Cardiac septum (tissue), 1 donor: ENCODE measurements at regions not wholly inside any gene's neighbourhood (a gene's known extent, or its start where the extent isn't known, plus 50 kb on each side); places are given as distances from the start of the nearest gene placed in this dataset.
"Not testable (repeated sequence)": the region's sequence is repeated elsewhere in the genome, so short reads cannot be mapped to it uniquely, and the experiment has no call there.

Experiments
- DNase-seq: peaks from one replicate; pipeline ENCODE4 v3.0.0-alpha.2; 2020; ENCODE audit warnings: low spot score
- intact Hi-C: fragments of 100-400 bp; cut with DNase I; formaldehyde crosslinking; loops from one replicate; pipeline ENCODE4 v1.14.0; 2022
- donor health status: DM: no; HTN: no; CAD: no.

DNA sequence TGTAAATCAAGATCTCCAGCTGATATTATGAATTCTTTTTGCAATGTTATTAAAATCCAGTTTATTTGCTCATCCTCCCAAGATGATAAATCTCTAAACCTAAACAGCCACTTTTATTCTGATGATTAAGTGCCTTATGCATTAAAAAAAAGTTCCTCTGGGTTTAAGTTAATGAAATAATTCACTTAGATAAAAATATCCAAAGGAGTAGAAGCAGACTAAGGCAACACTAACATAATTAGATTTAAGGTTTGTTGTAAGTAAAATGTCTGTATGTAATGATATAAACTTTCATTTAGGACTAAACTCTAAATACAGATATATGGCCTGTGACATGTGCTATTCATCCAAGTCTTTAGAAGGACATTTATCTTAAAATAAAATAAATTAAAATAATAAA lies 457.2 kb downstream of the TENT5A start:
- intact Hi-C loops: no loop called here
- DNase-seq: no peak

DNA sequence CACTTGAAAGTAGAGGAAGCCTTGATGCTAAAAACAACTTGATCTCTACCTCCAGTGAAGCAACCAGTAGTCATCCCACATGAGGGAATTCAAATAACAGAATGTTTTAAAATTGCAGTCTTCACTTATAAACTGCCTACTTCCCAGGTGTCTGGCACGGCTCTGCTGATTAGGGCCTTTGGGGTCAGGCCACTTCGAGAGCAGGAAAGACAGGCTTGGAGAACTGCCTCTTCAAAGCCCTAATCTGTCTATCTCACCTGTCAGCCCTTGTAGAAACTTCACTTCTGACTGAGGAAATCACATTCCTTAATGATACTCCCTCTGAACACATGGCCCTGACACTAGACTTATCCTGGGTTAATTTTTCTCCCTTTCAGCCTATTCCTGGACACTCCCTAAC lies 458.6 kb downstream of the TENT5A start:
- no peak for DNase-seq
- intact Hi-C loops: no loop called here

DNA sequence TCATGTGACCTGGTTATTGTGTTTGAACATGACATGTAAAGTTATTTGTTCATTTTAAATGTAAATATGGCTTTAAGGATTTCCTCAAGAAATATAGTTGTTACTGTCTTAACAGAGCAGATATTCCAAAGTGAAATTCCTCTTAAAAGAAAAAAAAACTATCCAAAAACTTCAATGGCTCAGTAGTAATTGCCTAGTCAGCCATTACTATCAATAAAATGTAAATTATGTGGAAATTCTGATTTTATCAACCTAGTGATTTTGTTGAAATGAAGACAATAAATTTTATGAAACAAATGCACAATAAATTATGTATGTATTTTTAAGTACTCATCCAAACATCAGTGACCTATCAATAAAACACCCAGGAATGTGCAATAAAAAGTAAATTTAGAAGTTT lies 463.3 kb downstream of the TENT5A start:
- intact Hi-C loops: no loop called here
- DNase-seq: no peak

DNA sequence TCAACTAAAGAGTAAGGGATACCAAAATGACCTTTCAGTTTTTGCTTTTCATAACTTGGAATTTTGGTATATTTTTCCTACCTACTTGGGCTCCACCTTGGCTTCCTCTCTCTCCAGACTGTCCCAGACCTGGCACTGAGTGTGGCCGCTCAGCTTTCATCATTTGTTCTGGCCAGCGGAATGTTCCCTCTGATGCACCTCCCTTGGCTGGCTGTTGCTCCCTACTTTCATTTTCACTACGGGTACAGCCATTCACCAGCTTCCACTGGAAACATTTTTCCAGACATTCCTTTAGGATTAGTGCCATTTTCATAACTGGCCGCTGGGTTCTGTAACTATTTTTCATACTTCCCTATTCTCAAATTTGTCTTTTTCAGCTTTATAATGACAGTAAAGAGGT lies 487.4 kb downstream of the TENT5A start:
- DNase-seq: no peak
- intact Hi-C loops: no loop called here

DNA sequence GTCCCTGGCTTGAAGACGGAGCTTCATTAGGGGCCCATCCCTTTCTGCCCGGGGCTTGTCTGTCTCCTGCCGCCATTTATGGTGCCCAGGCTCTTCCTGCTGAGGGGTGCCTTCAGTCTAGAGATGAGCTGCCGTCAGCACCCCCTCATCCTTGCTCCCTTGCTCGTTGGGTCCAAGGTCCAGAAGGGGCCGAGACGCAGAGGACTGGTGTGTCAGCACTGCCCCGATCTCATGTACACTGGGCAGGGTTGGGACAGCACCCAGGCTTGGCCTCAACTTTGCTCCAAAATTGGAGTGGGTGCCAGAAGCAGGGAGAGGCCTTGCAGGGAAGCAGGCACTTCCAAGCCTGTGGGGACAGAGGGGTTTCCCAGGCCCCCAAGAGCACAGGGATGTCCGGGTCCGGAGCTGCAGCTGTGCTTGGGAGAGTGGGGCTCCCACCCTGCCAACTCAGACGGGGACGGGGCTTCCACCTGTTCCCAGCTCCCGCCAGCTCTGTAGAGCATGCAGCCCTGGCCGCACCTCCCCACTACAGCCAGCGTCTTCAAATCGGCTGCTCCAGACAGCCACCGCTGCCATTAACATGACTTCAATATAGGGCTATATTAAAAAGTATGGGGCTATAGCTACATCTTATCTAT lies 488.8 kb downstream of the TENT5A start:
- intact Hi-C loops: no loop called here
- DNase-seq: peak; percentile 70

DNA sequence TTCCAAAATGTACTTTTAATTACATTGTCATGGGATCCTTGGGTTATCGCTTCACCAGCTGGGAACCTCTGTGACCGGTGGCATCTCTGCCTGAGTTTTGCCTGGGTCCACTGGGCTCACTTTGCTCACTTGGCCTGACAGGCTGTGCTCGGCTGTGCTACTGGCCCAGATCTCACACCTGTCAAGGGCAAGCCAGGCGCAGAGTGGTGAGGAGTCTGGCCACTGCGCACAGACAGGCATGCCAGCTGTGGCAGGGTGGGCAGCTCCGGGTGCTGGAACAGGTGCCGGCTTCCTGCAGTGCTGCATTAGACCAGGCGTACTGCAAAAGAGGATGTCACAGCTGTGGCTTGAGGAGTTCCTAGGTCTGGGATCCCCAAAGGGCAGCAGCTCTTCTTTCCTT lies 489.8 kb downstream of the TENT5A start:
- DNase-seq: no peak
- intact Hi-C loops: no loop called here

DNA sequence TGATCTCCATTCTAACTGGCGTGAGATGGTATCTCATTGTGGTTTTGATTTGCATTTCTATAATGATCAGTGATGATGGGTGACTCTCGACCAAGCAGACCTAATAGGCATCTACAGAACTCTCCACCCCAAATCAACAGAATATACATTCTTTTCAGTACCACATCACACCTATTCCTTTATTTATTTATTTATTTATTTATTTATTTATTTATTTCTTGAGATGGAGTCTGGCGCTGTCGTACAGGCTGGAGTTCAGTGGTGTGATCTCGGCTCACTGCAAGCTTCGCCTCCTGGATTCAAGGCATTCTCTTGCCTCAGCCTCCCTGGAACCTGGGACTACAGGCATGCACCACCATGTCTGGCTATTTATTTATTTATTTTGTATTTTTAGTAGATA lies 496.3 kb downstream of the TENT5A start:
- intact Hi-C loops, DNase-seq: not testable (repeated sequence)

DNA sequence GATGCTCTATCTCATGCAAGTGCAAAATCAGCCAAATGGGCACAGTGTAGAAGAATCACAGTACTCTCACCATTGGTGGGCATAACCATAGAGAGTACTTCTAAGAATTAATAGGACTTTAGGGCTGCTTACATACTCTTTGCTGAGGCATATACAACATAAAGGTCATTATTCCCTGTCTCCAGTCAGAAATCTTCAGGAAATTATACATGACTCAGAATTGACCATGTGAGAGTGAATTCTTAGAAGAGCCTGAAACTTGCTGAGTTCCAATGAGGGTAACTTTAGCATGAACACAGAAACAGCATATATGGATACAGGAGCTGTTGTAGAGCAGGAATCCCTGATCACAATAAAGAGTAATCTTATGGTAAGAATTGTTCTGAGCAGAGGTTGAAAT lies 498.7 kb downstream of the TENT5A start:
- intact Hi-C loops: no loop called here
- no peak for DNase-seq

DNA sequence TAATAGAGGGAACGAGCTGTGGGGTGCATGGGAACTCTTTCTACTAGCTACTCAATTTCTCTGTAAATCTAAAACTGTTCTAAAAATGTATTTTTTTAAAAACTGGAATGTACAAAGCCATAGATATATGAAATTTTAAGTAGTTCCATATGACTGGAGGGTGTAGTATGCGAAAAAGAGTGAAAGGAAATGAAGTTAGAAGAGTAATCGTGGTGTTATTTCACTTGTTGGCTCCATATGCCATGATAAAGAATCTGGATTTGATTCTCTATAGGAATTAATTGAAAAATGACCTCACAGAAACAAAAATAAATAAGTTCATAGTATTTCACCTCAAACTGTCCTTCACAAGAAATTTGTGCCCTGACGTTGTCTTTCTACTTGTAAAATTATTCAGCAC lies 500.2 kb downstream of the TENT5A start:
- intact Hi-C loops: no loop called here
- no peak for DNase-seq

DNA sequence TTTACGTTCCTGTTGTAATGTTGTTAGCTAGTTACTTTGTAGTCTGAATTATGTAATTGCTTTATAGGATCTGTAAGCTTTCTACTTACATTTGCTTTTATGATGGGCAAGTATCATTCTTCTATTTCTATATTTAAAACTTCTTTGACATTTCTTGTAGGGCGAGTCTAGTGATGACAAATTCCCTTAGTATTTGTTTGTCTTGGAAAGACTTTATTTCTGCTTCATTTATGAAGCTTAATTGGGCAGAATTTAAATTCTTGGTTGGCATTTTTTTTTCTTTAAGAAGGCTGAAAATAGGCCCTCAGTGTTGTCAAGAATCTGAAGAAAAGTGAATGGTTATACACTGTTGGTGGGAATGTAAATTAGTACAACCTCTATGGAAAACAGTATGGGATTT lies 506.3 kb downstream of the TENT5A start:
- intact Hi-C loops: no loop called here
- DNase-seq: no peak

DNA sequence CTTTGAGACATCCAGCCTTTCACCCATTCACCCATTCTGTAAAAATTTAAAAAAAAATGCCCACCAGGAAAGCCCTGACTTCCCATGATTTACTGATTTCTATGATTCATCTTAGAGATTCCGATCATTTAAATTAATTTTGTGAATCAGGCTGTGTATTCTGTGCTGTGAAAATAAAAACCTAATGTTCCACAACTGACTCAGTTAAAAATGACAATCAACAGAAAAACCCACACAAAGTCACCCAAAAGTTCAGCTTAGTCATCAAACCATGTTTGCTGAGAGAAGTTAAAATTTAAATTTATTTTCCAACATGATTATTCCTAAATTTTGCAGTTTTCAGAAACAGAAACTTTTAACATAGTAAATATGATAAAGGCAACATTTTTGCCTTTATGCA lies 509.9 kb downstream of the TENT5A start:
- intact Hi-C loops: loop anchor here (5.0 kb wide), 1 partner anchor 510 kb away; the partner anchor contains the start of gene TENT5A

DNA sequence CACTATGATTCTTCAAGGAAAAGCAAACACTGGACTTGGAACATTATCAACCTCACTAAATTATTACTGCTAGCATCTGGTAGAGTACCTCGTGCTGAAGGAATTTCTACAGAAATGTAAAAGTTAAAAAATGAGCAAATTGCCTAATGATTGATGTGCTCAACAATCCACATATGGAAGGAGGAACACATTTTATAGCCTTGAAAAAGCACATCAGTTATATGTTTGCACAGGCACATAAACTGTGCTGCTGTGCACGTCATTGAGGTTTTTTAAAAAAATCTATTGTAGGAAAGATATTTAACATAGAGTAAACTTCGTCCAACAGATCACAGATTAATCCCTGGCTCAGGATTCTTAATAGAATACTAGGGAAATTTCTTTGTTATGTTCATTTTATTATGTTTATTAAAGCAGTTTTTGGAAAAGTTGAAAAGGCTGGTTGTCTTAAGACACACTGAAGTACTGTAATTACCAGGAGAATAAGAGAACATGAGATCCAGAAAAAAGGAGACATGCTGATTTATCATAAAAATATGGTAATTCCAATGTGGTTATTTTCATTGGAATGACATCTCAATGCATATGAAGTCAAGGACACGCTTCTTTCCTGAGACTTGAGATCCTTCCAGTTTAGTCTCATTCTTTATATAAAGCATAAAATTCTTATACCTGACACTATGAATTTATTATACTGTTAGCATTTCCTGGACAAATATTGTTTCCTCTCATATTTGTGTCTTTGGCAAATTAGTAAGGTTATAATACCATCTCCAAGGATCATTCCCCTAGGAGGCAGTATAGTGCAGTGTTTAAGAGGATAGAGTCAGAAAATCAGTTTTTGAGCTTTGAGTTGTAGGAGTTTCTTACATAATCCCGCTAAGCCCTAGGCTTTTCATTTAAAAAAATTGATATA lies 511.1 kb downstream of the TENT5A start:
- DNase-seq: no peak
- intact Hi-C loops: loop anchor here (5.0 kb wide), 1 partner anchor 511 kb away; the partner anchor contains the start of gene TENT5A

More for the DNA sequence above, 509.9 kb downstream of the TENT5A start:
- no peak for DNase-seq

DNA sequence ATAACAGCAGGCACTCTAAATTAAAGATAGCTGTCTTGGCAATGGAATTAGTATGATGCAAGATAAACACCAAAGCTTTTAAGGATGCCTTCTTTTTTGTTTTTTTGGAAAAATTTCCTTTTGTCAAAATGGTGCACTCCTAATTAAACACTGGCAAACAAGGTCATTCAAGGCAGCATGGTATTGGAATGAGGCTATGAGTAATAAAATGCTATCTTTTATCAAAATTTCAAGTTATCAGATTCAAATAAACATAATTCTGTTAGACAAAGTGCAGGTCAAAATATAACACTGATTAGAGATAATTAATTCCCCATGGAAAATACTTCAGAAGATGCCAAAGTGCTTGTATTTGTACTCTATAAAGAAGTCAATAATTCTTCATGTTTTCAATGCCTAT lies 514.1 kb downstream of the TENT5A start:
- intact Hi-C loops: no loop called here

DNA sequence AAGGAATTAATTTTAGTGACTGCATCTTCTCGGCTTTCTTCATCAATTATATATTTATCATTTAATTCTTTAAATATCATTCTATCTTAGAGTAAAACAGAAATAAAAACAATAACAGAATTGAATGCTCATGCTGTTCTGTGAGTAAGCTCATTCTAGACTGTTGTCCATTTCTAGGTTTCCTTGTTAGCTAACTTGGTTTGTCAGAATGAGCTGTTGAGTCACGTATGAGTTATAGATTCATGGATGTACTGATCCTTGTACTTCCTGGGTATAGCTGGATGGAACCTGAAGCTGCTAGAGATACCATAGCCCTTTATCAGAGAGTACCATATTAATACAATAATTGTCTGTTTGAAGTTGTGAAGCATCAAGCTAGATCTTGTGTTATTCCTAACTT lies 515.3 kb downstream of the TENT5A start:
- intact Hi-C loops: no loop called here
- DNase-seq: no peak

More for the DNA sequence above, 514.1 kb downstream of the TENT5A start:
- DNase-seq: no peak

DNA sequence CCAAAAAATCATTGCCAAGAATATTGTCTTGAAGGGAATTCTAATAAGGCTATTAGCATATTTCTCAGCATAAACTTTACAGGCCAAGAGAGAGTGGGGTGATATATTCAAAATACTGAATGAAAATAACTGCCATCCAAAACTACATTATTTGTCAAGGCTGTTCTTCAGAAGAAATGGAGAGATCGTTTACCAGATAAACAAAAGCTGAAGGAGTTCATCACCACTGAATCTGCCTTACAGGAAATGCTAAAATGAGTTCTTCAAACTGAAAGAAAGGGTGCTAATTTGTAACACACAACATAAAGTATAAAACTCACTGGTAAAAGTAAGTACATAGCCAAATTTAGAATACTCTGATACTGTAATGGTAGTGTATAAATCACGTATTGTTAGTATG lies 517.0 kb downstream of the TENT5A start:
- intact Hi-C loops: no loop called here
- DNase-seq: no peak

DNA sequence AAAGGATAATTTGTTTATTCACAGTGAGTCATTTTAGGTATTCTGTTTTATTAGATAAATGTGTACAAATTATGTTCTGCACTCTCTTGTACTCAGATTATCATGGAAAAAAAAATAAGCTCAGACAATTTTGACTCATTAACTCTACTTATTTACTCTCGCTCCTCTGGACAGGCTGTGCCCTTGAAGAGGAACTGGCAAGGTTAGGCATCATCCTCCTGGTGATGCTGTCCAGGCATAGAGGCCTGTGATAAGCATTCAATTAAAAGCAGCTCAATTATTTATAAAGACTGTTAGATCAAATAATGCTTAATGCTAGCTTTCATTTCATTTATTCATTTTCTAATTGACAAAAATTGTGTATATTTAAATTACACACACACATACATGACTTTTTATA lies 518.5 kb downstream of the TENT5A start:
- intact Hi-C loops: no loop called here
- DNase-seq: no peak

DNA sequence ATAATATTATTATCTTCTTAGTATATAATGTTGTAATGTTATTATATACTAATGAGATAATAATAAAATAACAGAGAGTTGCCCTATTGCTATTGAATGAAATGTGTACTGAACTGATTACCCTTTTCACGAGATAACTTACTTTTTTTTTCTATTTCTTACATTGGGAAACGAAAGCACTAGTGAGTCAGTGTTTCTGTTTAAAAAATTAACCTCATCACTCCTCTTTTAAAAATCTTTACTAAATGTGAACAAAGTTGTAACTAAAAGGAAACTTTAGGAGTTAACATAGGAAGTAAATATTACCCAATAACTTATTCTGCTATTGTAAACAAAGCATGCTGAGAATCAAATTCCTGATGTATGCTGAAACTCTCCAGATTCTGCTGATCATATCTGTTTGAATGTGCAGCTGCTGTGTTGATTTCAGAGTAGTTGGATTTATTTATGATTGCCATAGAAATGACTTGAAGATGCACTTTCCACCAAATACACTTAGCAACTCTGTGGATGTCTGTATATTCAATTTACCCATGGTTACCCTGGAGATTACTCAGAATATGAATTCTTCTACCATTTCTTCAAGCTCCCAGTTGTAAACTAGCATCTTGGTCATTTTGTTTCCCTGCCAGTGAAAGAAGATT lies 523.4 kb downstream of the TENT5A start:
- DNase-seq: no peak
- intact Hi-C loops: no loop called here

DNA sequence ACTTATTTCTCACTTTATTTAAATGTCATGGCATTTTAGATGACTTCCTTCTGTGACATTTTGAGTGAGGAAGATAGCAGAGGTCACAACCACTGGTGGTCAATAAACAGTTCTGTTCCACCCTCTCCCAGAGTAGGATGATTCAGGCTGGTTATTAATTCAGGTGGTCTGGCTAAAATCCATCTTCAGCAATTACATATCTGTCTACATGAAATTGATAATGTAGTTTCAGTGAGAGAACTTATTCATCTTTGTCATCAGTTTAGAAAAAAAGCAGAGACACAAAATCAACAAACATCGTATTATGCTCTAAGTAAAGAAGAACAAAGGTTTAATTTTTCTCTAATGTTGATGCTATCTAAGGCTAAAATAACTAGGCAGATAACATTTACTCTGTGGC lies 525.5 kb downstream of the TENT5A start:
- no peak for DNase-seq
- intact Hi-C loops: no loop called here

DNA sequence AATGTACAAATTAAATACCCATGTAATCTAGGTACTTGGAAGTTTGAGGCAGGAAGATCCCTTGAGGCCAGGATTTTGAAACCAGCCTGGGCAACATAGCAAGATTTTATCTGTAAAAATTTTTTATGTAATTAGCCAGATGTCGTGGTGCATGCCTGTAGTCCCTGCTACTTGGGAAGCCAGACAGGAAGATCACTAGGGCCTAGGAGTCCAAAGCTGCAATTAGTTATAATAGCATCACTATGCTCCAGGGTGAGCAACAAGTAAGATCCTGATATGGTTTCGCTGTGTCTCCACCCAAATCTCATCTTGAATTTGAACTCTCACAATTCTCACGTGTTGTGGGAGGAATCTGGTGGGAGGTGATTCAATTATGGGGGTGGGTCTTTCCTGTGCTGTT lies 535.8 kb downstream of the TENT5A start:
- intact Hi-C loops: no loop called here
- no peak for DNase-seq

DNA sequence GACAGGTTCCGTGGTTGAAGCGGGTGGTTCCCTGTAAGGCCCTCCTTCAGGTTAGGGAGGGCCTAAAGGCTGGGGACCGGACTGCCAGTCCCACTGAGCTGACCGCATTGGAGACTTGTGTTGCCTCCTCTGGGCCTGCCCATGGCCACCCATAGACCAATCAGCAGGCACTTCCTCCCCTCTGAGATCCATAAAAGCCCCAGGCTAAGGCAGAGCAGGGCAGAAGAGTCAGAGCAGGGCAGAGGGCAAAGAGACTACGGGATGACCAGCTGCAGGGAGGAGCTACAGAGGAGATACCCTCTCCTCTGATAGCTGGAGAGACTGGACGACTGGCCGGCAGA lies 537.4 kb downstream of the TENT5A start:
- no peak for DNase-seq
- intact Hi-C loops: no loop called here
